K562 (cell line): ENCODE measurements at regions not wholly inside any gene's neighbourhood (a gene's known extent, or its start where the extent isn't known, plus 50 kb on each side); places are given as distances from the start of the nearest gene placed in this dataset.

ENCODE experiments used
- ATAC-seq: fragments of 200-7000 bp; cut with Tn5 transposase; 3 replicates; pipeline ENCODE4 v1.9.1; 2020; ENCODE audit warnings: moderate library complexity
- BruUV-seq: library from RNA; stranded (reverse); fragments of 400-500 nt; replicated peaks from 2 replicates; lab custom pipeline; 2021; lab: Mats Ljungman, UMichigan
- CTCF ChIA-PET: fragments of 300-600 bp; formaldehyde crosslinking; extraction: SDS; loops from one replicate; lab custom pipeline; 2021; ENCODE audit warnings: low intra/inter-chr PET ratio; lab: Yijun Ruan, JAX
- POLR2A ChIA-PET: fragments of 300-600, 350-650 bp; sonication (Branson Sonifier 250); formaldehyde crosslinking; extraction: SDS; loops from one replicate; lab custom pipeline; 2021; ENCODE audit warnings: antibody characterized with exemption, inconsistent platforms; lab: Yijun Ruan, JAX
- DNase-seq, 4 experiments: peaks; one replicate each; pipeline versions ENCODE4 v3.0.0 to v3.0.0-alpha.2; 2011 to 2018; ENCODE audit warnings: low spot score in 3 of 4, mixed read lengths in 3 of 4; ENCODE audit errors: extremely low read depth in 1 of 4
- FAIRE-seq: peaks from 2 replicates; lab custom pipeline; 2011; peaks lifted over from hg19 to GRCh38; lab: Jason Lieb, UNC
- H2AFZ ChIP-seq: 2 replicates; pipeline ENCODE4 v1.6.0; 2011; ENCODE audit warnings: low read depth, low read length, control low read depth, inconsistent platforms
- H3K27ac ChIP-seq: fragments of 200-600 bp; 3 replicates; pipeline ENCODE4 v1.8.0; 2011; ENCODE audit warnings: low read depth, mild to moderate bottlenecking, control low read depth, inconsistent platforms, low read length, moderate library complexity, mixed read lengths; ENCODE audit errors: extremely low read depth
- H3K27me3 ChIP-seq, 2 experiments: fragments of 300-600 bp in 1 of 2; 2 replicates in 1 of 2; 3 replicates in 1 of 2; pipeline versions ENCODE4 v1.6.0 to v1.8.0; 2011; ENCODE audit warnings: inconsistent platforms in 2 of 2, low read length in 2 of 2, mild to moderate bottlenecking in 1 of 2, mixed read lengths in 1 of 2, moderate library complexity in 1 of 2; ENCODE audit not compliant: control insufficient read depth in 2 of 2, insufficient read depth in 2 of 2
- H3K36me3 ChIP-seq: fragments of 300-600 bp; 3 replicates; pipeline ENCODE4 v1.8.0; 2011; ENCODE audit warnings: mild to moderate bottlenecking, low read length, inconsistent platforms; ENCODE audit not compliant: control insufficient read depth, insufficient read depth
- H3K4me1 ChIP-seq, 2 experiments: fragments of 200-600 bp in 1 of 2; replicated peaks in 1 of 2; 2 replicates in 1 of 2; 3 replicates in 1 of 2; pipeline versions ENCODE4 v1.5.1 to v1.8.0; 2011; ENCODE audit warnings: inconsistent platforms in 2 of 2, low read length in 2 of 2, mild to moderate bottlenecking in 1 of 2, mixed read lengths in 1 of 2, moderate library complexity in 1 of 2; ENCODE audit not compliant: control insufficient read depth in 2 of 2, insufficient read depth in 2 of 2
- H3K4me2 ChIP-seq: 2 replicates; pipeline ENCODE4 v1.6.1; 2011; ENCODE audit warnings: low read length, control low read depth, inconsistent platforms, mixed read lengths; ENCODE audit not compliant: insufficient read depth
- H3K4me3 ChIP-seq: fragments of 200-600 bp; sonication (generic), shearing (Covaris generic); 2 replicates; pipeline ENCODE4 v1.5.1; 2016; ENCODE audit warnings: control low read depth, inconsistent platforms
- H3K79me2 ChIP-seq: fragments of 200-600 bp; 3 replicates; pipeline ENCODE4 v1.8.0; 2011; ENCODE audit warnings: low read length, inconsistent platforms; ENCODE audit not compliant: control insufficient read depth, insufficient read depth
- H3K9ac ChIP-seq, 2 experiments: 2 replicates each; pipeline versions ENCODE4 v1.6.0 to v1.6.1; 2011; ENCODE audit warnings: low read depth in 2 of 2, low read length in 2 of 2, control low read depth in 1 of 2, inconsistent platforms in 1 of 2, mild to moderate bottlenecking in 1 of 2, mixed read lengths in 1 of 2; ENCODE audit not compliant: insufficient read depth in 1 of 2
- H3K9me1 ChIP-seq: one replicate; pipeline ENCODE4 v1.6.0; 2011; ENCODE audit warnings: inconsistent platforms, mild to moderate bottlenecking, low read length, moderate library complexity; ENCODE audit not compliant: control insufficient read depth, insufficient read depth
- H3K9me3 ChIP-seq: replicated peaks from 2 replicates; pipeline ENCODE4 v1.5.1; 2011; ENCODE audit warnings: low read depth, low read length, inconsistent platforms; ENCODE audit not compliant: control insufficient read depth, insufficient read depth
- H4K20me1 ChIP-seq: replicated peaks from 2 replicates; pipeline ENCODE4 v1.6.1; 2011; ENCODE audit warnings: low read length, inconsistent platforms, mixed read lengths; ENCODE audit not compliant: control insufficient read depth, insufficient read depth
- BHLHE40 ChIP-seq: IDR thresholded peaks from 2 replicates; pipeline ENCODE4 v1.6.1; 2011; ENCODE audit warnings: low read length, improper control_type of control experiment
- CAMTA2 ChIP-seq: fragments of 250-450 bp; sonication (Bioruptor Pico); conservative IDR thresholded peaks from 2 replicates; pipeline ENCODE4 v1.5.1; 2022
- DACH1 ChIP-seq: fragments of 450-650 bp; IDR thresholded peaks from 2 replicates; pipeline ENCODE4 v1.6.1; 2018; ENCODE audit not compliant: partially characterized antibody
- FIP1L1 ChIP-seq: fragments of 200-400 bp; formaldehyde crosslinking; IDR thresholded peaks from 2 replicates; pipeline ENCODE4 v1.6.1; 2018; ENCODE audit warnings: mild to moderate bottlenecking, low read depth, low read length; ENCODE audit not compliant: poor library complexity, severe bottlenecking
- HDAC2 ChIP-seq: fragments of 450-650 bp; IDR thresholded peaks from 2 replicates; pipeline ENCODE4 v1.6.1; 2016; ENCODE audit warnings: mild to moderate bottlenecking
- HMGXB4 ChIP-seq: sonication (generic); formaldehyde crosslinking; IDR thresholded peaks from 2 replicates; pipeline ENCODE4 v1.8.1; 2023; ENCODE audit warnings: mild to moderate bottlenecking, missing genetic modification reagents
- HSF4 ChIP-seq: fragments of 250-450 bp; sonication (Bioruptor Pico); IDR thresholded peaks from 2 replicates; pipeline ENCODE4 v2.1.2; 2022; ENCODE audit warnings: mild to moderate bottlenecking, moderate library complexity, borderline replicate concordance
- LCOR ChIP-seq: sonication (generic); formaldehyde crosslinking; IDR thresholded peaks from 2 replicates; pipeline ENCODE4 v1.8.0; 2022; ENCODE audit warnings: mild to moderate bottlenecking, missing genetic modification reagents
- RBM17 ChIP-seq: fragments of 200-400 bp; formaldehyde crosslinking; IDR thresholded peaks from 2 replicates; pipeline ENCODE4 v1.6.1; 2017; ENCODE audit warnings: low read depth, mild to moderate bottlenecking, low read length, borderline replicate concordance
- RFX7 ChIP-seq: fragments of 250-450 bp; sonication (Bioruptor Pico); IDR thresholded peaks from 2 replicates; pipeline ENCODE4 v1.5.1; 2021; ENCODE audit warnings: mild to moderate bottlenecking
- TARDBP ChIP-seq: fragments of 450-650 bp; IDR thresholded peaks from 2 replicates; pipeline ENCODE4 v1.6.1; 2016
- ZFP36 ChIP-seq: fragments of 150-350 bp; IDR thresholded peaks from 2 replicates; pipeline ENCODE4 v1.6.1; 2018; ENCODE audit warnings: low read length, low read depth; ENCODE audit not compliant: partially characterized antibody
- ZNF143 ChIP-seq: sonication (generic); formaldehyde crosslinking; IDR thresholded peaks from 2 replicates; pipeline ENCODE4 v1.9.0; 2022; ENCODE audit warnings: mild to moderate bottlenecking, missing genetic modification reagents
- WGBS: fragments of 100-300 bp; shearing (Covaris generic); methylation state at CpG from one replicate; pipeline ENCODE4 v1.1.6; 2016; ENCODE audit warnings: low coverage, mixed read lengths; ENCODE audit not compliant: insufficient coverage; ENCODE audit errors: missing lambda C conversion rate; 5-methylcytosine and 5-hydroxymethylcytosine counted together
- in situ Hi-C: fragments of 300-500 bp; cut with MboI; formaldehyde crosslinking; loops from 4 replicates; pipeline ENCODE4 v1.15.0; 2018; ENCODE audit warnings: inconsistent platforms, mixed read lengths
- intact Hi-C: fragments of 100-400 bp; cut with micrococcal nuclease; formaldehyde crosslinking; loops from 2 replicates; pipeline ENCODE4 v1.14.2; 2022
- TF ChIP-seq, protein P1 (sequence below): fragments of 150-350 bp; IDR thresholded peaks from 2 replicates; pipeline ENCODE4 v1.6.1; 2014; ENCODE audit warnings: low read depth, mild to moderate bottlenecking, low read length, borderline replicate concordance

DNA sequence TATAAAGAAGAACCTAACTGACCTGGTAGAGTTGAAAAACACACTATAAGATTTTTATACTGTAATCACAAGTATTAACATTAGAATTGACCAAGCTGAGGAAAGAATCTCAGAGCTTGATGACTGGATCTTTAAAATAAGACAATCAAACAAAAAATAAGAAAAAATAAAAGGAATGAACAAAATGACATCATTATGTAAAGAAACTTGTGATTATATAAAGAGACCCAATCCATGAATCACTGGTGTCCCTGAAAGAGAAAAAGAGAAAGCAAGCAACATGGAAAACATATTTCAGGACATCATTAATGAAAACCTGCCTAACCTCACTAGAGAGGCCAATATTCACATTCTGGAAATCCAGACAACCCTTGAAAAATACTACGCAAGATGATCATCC is 822.5 kb upstream of the SLITRK5 start:
- in situ Hi-C loops (no loop called here), intact Hi-C loops (no loop called here)
- Histone ChIP-seq H3K4me2 (no peak overlapping the region), H4K20me1 (no peaks in the 10 kb centered on the region), H3K27ac (no peak overlapping the region), H3K9me3 (no peaks in the 10 kb centered on the region), H3K9me1 (no peaks in the 10 kb centered on the region), H3K79me2 (no peaks in the 10 kb centered on the region), H3K4me3 (no peak overlapping the region), H3K27me3 (no peaks in the 10 kb centered on the region), H3K4me1 (no peaks in the 10 kb centered on the region), H2AFZ (no peak overlapping the region), H3K36me3 (no peaks in the 10 kb centered on the region), H3K9ac (no peak overlapping the region)
- DNase-seq (no peak), ATAC-seq (no peak), FAIRE-seq (no peak)
- POLR2A ChIA-PET = no interaction called here
- TF ChIP-seq, protein P1, sequence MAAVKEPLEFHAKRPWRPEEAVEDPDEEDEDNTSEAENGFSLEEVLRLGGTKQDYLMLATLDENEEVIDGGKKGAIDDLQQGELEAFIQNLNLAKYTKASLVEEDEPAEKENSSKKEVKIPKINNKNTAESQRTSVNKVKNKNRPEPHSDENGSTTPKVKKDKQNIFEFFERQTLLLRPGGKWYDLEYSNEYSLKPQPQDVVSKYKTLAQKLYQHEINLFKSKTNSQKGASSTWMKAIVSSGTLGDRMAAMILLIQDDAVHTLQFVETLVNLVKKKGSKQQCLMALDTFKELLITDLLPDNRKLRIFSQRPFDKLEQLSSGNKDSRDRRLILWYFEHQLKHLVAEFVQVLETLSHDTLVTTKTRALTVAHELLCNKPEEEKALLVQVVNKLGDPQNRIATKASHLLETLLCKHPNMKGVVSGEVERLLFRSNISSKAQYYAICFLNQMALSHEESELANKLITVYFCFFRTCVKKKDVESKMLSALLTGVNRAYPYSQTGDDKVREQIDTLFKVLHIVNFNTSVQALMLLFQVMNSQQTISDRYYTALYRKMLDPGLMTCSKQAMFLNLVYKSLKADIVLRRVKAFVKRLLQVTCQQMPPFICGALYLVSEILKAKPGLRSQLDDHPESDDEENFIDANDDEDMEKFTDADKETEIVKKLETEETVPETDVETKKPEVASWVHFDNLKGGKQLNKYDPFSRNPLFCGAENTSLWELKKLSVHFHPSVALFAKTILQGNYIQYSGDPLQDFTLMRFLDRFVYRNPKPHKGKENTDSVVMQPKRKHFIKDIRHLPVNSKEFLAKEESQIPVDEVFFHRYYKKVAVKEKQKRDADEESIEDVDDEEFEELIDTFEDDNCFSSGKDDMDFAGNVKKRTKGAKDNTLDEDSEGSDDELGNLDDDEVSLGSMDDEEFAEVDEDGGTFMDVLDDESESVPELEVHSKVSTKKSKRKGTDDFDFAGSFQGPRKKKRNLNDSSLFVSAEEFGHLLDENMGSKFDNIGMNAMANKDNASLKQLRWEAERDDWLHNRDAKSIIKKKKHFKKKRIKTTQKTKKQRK = no peak
- TF ChIP-seq BHLHE40 (no peak), HSF4 (CRISPR knock-in tag) (no peak), HDAC2 (no peak), HMGXB4 (no peak), LCOR (CRISPR knock-in tag) (no peak), ZFP36 (no peak), RBM17 (no peak), RFX7 (CRISPR knock-in tag) (no peak), DACH1 (no peak), TARDBP (no peak), FIP1L1 (no peak), CAMTA2 (CRISPR knock-in tag) (no peak), ZNF143 (no peak)
- no TSS peak for BruUV-seq
- CTCF ChIA-PET = no interaction called here
- 7% methylated on average over 1 of the region's 1 CpG for WGBS
